Lung (tissue), 11 donors: ENCODE measurements at regions not wholly inside any gene's neighbourhood (a gene's known extent, or its start where the extent isn't known, plus 50 kb on each side); places are given as distances from the start of the nearest gene placed in this dataset.

ENCODE experiments used
- ATAC-seq: fragments of 200-7000 bp; cut with Tn5 transposase; one replicate; pipeline ENCODE4 v1.9.1; 2020; ENCODE audit warnings: moderate number of reproducible peaks; ENCODE audit not compliant: insufficient read depth, low FRiP score
- DNase-seq, 3 donors: peaks; one replicate each; pipeline ENCODE4 v3.0.0-alpha.2; 2013 to 2017
- H3K27ac ChIP-seq, 2 donors: one replicate each; pipeline ENCODE4 v1.5.1; 2013; ENCODE audit warnings: mild to moderate bottlenecking in 2 of 2, moderate library complexity in 2 of 2, control low read depth in 1 of 2, inconsistent platforms in 1 of 2, low read depth in 1 of 2, low read length in 1 of 2
- H3K27me3 ChIP-seq, 3 donors: one replicate each; pipeline ENCODE4 v1.5.1; 2013; ENCODE audit warnings: low read length in 2 of 3; ENCODE audit not compliant: control insufficient read depth in 3 of 3, insufficient read depth in 3 of 3
- H3K36me3 ChIP-seq, 4 donors: one replicate each; pipeline ENCODE4 v1.5.1; 2013; ENCODE audit warnings: low read length in 4 of 4, mild to moderate bottlenecking in 1 of 4, moderate library complexity in 1 of 4; ENCODE audit not compliant: control insufficient read depth in 4 of 4, insufficient read depth in 4 of 4
- H3K4me1 ChIP-seq, 5 donors: one replicate each; pipeline ENCODE4 v1.5.1; 2013; ENCODE audit warnings: low read length in 5 of 5, mild to moderate bottlenecking in 2 of 5, moderate library complexity in 1 of 5; ENCODE audit not compliant: control insufficient read depth in 5 of 5, insufficient read depth in 5 of 5
- H3K4me3 ChIP-seq: one replicate; pipeline ENCODE4 v1.5.1; 2013; ENCODE audit warnings: mild to moderate bottlenecking, control low read depth, moderate library complexity
- H3K9ac ChIP-seq, 2 donors: one replicate each; pipeline ENCODE4 v1.5.1; 2013; ENCODE audit warnings: low read length in 2 of 2, control low read depth in 1 of 2; ENCODE audit not compliant: insufficient read depth in 1 of 2
- H3K9me3 ChIP-seq, 4 donors: one replicate each; pipeline ENCODE4 v1.5.1; 2013; ENCODE audit warnings: low read length in 3 of 4, mild to moderate bottlenecking in 1 of 4, moderate library complexity in 1 of 4; ENCODE audit not compliant: control insufficient read depth in 4 of 4, insufficient read depth in 3 of 4
- WGBS, 2 donors: extraction: QIAGEN DNeasy Blood & Tissue Kit; methylation state at CpG; one replicate each; pipeline ENCODE4 v1.1.7; 2013; 5-methylcytosine and 5-hydroxymethylcytosine counted together
- TF ChIP-seq, protein P1 (sequence below): IDR thresholded peaks from 2 replicates; pipeline ENCODE4 v1.5.1; 2012; ENCODE audit warnings: mild to moderate bottlenecking; ENCODE audit errors: control extremely low read depth, extremely low read depth
- donor health status: control.
- donor health status: control.
- donor health status: Bipolar disorder and iron deficiency.
- donor health status: healthy.
- donor health status: DM: yes; HTN: yes; CAD: no.

DNA sequence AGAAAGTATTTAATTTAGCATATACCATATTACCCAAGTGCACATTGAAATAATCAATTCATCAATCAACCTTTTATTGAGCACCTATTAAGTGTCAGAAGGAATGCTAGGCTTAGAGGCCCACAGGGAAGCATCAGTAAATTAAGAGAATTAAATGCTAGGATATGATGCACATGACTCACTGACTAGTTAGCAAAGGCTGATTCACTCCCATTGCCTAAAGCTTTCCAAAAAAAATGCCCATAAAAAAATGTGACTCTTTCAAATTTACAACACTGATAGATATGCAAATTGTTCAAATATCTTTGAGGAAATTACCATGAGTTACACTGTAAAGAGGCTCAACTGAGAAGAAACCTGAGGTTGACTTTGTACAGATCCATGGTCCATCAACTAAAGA, 883.3 kb downstream of the CDH11 start:
- Histone ChIP-seq H3K36me3 (no peaks in the 10 kb centered on the region), H3K27ac (no peak overlapping the region), H3K4me3 (no peak overlapping the region), H3K27me3 (no peaks in the 10 kb centered on the region), H3K9me3 (no peaks in the 10 kb centered on the region), H3K4me1 (peaks cover 0 to 10% (median 3%) of the 10 kb centered on the region in 5 donors), H3K9ac (no peak overlapping the region)
- TF ChIP-seq, protein P1, sequence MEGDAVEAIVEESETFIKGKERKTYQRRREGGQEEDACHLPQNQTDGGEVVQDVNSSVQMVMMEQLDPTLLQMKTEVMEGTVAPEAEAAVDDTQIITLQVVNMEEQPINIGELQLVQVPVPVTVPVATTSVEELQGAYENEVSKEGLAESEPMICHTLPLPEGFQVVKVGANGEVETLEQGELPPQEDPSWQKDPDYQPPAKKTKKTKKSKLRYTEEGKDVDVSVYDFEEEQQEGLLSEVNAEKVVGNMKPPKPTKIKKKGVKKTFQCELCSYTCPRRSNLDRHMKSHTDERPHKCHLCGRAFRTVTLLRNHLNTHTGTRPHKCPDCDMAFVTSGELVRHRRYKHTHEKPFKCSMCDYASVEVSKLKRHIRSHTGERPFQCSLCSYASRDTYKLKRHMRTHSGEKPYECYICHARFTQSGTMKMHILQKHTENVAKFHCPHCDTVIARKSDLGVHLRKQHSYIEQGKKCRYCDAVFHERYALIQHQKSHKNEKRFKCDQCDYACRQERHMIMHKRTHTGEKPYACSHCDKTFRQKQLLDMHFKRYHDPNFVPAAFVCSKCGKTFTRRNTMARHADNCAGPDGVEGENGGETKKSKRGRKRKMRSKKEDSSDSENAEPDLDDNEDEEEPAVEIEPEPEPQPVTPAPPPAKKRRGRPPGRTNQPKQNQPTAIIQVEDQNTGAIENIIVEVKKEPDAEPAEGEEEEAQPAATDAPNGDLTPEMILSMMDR: no peak
- DNase-seq: no peak
- no peak for ATAC-seq

DNA sequence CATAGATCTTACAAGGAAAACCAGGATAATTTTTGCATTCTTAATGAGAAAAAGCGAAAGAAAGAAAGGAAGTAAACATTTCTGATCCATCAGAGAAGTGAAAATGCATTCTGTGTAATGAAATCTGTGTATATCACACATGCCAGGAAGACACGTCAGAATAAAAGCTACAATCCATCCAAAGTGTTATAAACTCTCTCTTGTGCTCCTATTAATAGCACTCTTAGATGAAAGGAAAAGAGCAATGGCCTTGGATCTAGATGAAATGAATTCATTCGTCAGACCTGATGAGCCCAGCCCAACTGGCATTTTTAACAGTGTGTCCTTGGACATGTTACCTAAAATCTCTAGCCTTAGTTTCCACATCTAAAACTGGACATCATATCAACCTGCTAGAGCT, 885.5 kb downstream of the CDH11 start:
- ATAC-seq (no peak), DNase-seq (peak in 1 of 3 donors; percentile 53)
- Histone ChIP-seq H3K4me3 (no peak overlapping the region), H3K9ac (no peak overlapping the region), H3K27ac (peak overlapping the region in 1 of 2 donors; percentile 21), H3K27me3 (no peaks in the 10 kb centered on the region), H3K4me1 (peaks cover 0 to 3% (median 0%) of the 10 kb centered on the region in 5 donors), H3K9me3 (no peaks in the 10 kb centered on the region), H3K36me3 (no peaks in the 10 kb centered on the region)
- WGBS, 2 donors: 54 to 60% methylated on average over 3 of the region's 3 CpGs
- TF ChIP-seq, protein P1: no peak

DNA sequence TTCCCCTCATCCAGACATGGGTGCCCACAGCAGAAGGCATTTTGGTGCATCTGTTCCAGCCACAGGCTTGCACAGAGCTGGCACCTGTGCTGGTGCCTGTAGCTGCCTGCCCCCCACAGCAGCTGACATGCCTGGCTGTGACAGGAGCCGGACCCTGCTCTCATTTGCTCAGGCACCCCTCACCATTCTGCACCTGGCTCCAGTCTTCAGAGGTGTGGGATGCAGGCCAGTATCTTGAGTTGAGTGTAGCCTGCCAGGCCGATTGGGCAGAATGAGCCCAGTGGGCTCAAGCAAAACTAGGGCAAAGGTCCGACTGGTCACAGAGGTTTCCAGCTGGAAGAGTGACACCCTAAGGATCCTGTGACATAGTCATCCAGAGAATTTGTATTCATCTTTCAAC, 887.7 kb downstream of the CDH11 start:
- Histone ChIP-seq H3K9ac (no peak overlapping the region), H3K27me3 (no peaks in the 10 kb centered on the region), H3K4me1 (peaks cover 0 to 3% (median 0%) of the 10 kb centered on the region in 5 donors), H3K4me3 (no peak overlapping the region), H3K27ac (no peak overlapping the region), H3K9me3 (peaks cover 0 to 2% (median 0%) of the 10 kb centered on the region in 4 donors), H3K36me3 (no peaks in the 10 kb centered on the region)
- ATAC-seq (no peak), DNase-seq (no peak)
- TF ChIP-seq, protein P1: no peak
- 81 to 90% methylated on average over 3 of the region's 3 CpGs for WGBS, 2 donors

DNA sequence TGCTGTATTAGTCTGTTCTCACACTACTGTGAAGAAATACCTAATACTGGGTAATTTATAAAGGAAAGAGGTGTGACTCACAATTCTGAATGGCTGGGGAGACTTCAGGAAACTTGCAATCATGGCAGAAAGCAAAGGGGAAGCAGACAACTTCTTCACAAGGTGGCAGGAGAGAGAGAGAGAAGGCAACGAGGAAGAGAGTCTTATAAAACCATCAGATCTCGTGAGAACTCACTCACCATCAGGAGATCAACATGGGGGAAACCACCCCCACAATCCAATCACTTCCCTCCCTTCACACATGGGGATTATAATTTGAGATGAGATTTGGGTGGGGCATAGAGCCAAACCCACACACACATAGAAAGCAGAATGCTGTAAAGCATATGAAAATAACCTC, 896.2 kb downstream of the CDH11 start:
- no peak for DNase-seq
- no peaks in the 10 kb centered on the region for H3K4me1 ChIP-seq
- TF ChIP-seq, protein P1: no peak
- H3K9me3 ChIP-seq: peaks cover 0 to 10% (median 0%) of the 10 kb centered on the region in 4 donors
- H3K36me3 ChIP-seq: no peaks in the 10 kb centered on the region
- no peak overlapping the region for H3K27ac ChIP-seq
- H3K4me3 ChIP-seq: no peak overlapping the region
- 49 to 58% methylated on average over 2 of the region's 2 CpGs for WGBS, 2 donors
- ATAC-seq: no peak
- H3K9ac ChIP-seq: no peak overlapping the region
- H3K27me3 ChIP-seq: no peaks in the 10 kb centered on the region
